Nephron progenitor cell (in vitro differentiated cells): ENCODE measurements at regions not wholly inside any gene's neighbourhood (a gene's known extent, or its start where the extent isn't known, plus 50 kb on each side); places are given as distances from the start of the nearest gene placed in this dataset.
A peak's percentile ranks its signal among the peaks of the same experiment; 100 is the strongest.

Experiments
- DNase-seq: peaks from one replicate; pipeline ENCODE4 v3.0.0; 2021
- H3K27ac Mint-ChIP-seq: 2 replicates; pipeline ENCODE4 v1.8.0; 2021; ENCODE audit warnings: mild to moderate bottlenecking, moderate library complexity, mixed read lengths
- H3K27me3 Mint-ChIP-seq: 2 replicates; pipeline ENCODE4 v1.8.0; 2021; ENCODE audit warnings: mild to moderate bottlenecking, low read depth, mixed read lengths; ENCODE audit not compliant: poor library complexity
- H3K36me3 Mint-ChIP-seq: 2 replicates; pipeline ENCODE4 v1.8.0; 2021; ENCODE audit warnings: low read depth, mixed read lengths
- H3K4me1 Mint-ChIP-seq: 2 replicates; pipeline ENCODE4 v1.8.0; 2021; ENCODE audit warnings: mixed read lengths
- H3K4me3 Mint-ChIP-seq: 2 replicates; pipeline ENCODE4 v1.8.0; 2021; ENCODE audit warnings: mild to moderate bottlenecking, moderate library complexity, mixed read lengths
- H3K9me3 Mint-ChIP-seq: 2 replicates; pipeline ENCODE4 v1.8.0; 2021; ENCODE audit warnings: mild to moderate bottlenecking, moderate library complexity, mixed read lengths
- CTCF ChIP-seq: fragments of 200-600 bp; sonication (generic); IDR thresholded peaks from 2 replicates; pipeline ENCODE4 v1.5.0; 2021; ENCODE audit warnings: antibody characterized with exemption

- DNase-seq: no peak
Measured at GRCh38 chr4:181582595-181582994, 660.6 kb upstream of the TENM3 start.

GRCh38 chr4:181588733-181589302 lies 654.4 kb upstream of the TENM3 start:
- no peak for TF ChIP-seq CTCF
- no peaks in the 10 kb centered on the region for H3K4me1 Mint-ChIP-seq
- H3K27me3 Mint-ChIP-seq: peaks cover 4% of the 10 kb centered on the region
- DNase-seq: no peak
- no peaks in the 10 kb centered on the region for H3K36me3 Mint-ChIP-seq
- H3K4me3 Mint-ChIP-seq: no peak overlapping the region
- H3K27ac Mint-ChIP-seq: no peak overlapping the region
- peaks cover 4% of the 10 kb centered on the region for H3K9me3 Mint-ChIP-seq

More at GRCh38 chr4:181582595-181582994, 660.6 kb upstream of the TENM3 start:
- Mint-ChIP-seq H3K4me3 (no peak overlapping the region), H3K27ac (no peak overlapping the region), H3K27me3 (no peaks in the 10 kb centered on the region), H3K9me3 (peaks cover 5% of the 10 kb centered on the region), H3K4me1 (peaks cover 17% of the 10 kb centered on the region), H3K36me3 (no peaks in the 10 kb centered on the region)
- TF ChIP-seq CTCF: no peak

DNA sequence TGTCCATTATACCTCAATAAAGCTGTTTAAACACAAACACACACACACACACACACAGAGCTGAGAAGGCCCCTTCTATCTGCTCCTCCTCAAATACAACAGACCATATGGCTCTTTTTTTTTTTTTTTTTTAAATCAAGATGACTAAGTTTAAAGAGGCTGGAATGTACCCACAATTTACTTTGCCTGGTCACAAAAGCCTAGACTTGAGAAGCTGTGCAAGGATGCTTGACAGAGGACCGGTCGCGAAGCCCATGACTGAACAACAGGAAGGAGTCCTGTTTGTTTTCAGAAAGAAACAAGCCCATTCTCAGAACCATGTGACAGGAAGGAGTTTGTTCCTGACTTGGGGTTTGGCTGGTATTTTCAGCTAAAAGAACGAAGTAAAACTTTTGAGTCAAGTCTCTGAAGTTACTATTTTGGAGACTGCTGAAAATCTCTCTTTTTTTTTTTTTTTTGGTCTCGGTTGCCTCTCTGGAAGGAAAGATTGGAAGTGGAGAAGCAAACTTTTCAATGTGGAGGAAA lies 650.9 kb upstream of the TENM3 start:
- TF ChIP-seq CTCF: no peak
- Mint-ChIP-seq H3K27ac (no peak overlapping the region), H3K4me1 (peaks cover 14% of the 10 kb centered on the region), H3K36me3 (no peaks in the 10 kb centered on the region), H3K27me3 (peaks cover 4% of the 10 kb centered on the region), H3K9me3 (peaks cover 8% of the 10 kb centered on the region), H3K4me3 (no peak overlapping the region)
- no peak for DNase-seq

GRCh38 chr4:181593703-181594102 lies 649.5 kb upstream of the TENM3 start:
- Mint-ChIP-seq H3K9me3 (peaks cover 8% of the 10 kb centered on the region), H3K4me3 (no peak overlapping the region), H3K27me3 (peaks cover 4% of the 10 kb centered on the region), H3K36me3 (no peaks in the 10 kb centered on the region), H3K27ac (no peak overlapping the region), H3K4me1 (peaks cover 24% of the 10 kb centered on the region)
- DNase-seq: no peak
- no peak for TF ChIP-seq CTCF

DNA sequence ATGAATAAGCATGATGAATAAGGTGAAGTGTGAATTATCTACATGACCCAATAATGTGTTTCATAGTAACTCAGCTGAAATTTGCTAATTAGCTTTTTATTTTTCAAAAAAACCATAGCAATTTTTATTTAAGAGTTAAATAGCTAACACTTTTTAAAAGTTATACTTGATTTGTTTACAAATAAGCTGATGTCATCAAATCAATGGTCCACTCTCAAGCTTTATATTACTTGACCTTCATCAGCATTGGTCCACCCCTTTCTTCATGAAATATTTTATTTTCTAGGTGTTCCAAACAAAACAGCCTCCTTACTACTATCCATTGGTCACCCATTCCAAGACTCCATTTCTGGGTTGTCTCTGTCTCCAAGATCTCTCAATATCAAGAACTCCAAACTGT lies 649.0 kb upstream of the TENM3 start:
- Mint-ChIP-seq H3K36me3 (no peaks in the 10 kb centered on the region), H3K9me3 (peaks cover 7% of the 10 kb centered on the region), H3K4me1 (peaks cover 24% of the 10 kb centered on the region), H3K27ac (peak overlapping the region; percentile 71), H3K4me3 (no peak overlapping the region), H3K27me3 (peaks cover 4% of the 10 kb centered on the region)
- no peak for DNase-seq
- no peak for TF ChIP-seq CTCF

DNA sequence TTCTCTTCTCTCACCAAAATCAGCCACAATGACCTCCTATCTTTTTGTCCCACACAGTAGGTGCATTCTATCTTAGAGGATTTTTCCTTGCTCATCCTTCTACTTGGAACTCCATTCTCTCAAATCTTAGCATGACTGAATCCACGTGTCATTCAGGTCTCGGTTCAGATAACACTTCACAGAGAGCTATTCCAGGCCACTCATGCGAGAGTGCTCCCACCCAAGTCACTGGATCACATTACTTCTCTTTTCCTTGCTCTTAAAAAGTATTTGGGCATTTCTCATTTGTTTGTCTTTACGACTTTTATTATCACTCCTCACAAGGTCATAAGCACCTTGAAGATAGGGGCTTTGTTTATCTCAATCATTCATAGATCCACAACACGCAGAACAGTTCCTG lies 647.5 kb upstream of the TENM3 start:
- Mint-ChIP-seq H3K4me1 (peaks cover 24% of the 10 kb centered on the region), H3K9me3 (peaks cover 5% of the 10 kb centered on the region), H3K27me3 (peaks cover 4% of the 10 kb centered on the region), H3K36me3 (no peaks in the 10 kb centered on the region), H3K4me3 (peak overlapping the region; percentile 19), H3K27ac (peak overlapping the region; percentile 17)
- DNase-seq: peak; percentile 15
- no peak for TF ChIP-seq CTCF
